OCI-LY3 (cell line): ENCODE measurements at regions not wholly inside any gene's neighbourhood (a gene's known extent, or its start where the extent isn't known, plus 50 kb on each side); places are given as distances from the start of the nearest gene placed in this dataset.
A peak's percentile ranks its signal among the peaks of the same experiment; 100 is the strongest.

ENCODE experiments used
- EZH2phosphoT487 ChIP-seq: fragments of 200-600 bp; shearing (Covaris generic); IDR thresholded peaks from 2 replicates; pipeline ENCODE4 v1.6.1; 2018; ENCODE audit warnings: antibody characterized with exemption, mixed run types, low read depth
- TF ChIP-seq, protein P1 (sequence below): fragments of 200-600, 300-600 bp; sonication (generic); IDR thresholded peaks from 2 replicates; pipeline ENCODE4 v1.5.1; 2014; ENCODE audit warnings: antibody characterized with exemption, low read length, low read depth

DNA sequence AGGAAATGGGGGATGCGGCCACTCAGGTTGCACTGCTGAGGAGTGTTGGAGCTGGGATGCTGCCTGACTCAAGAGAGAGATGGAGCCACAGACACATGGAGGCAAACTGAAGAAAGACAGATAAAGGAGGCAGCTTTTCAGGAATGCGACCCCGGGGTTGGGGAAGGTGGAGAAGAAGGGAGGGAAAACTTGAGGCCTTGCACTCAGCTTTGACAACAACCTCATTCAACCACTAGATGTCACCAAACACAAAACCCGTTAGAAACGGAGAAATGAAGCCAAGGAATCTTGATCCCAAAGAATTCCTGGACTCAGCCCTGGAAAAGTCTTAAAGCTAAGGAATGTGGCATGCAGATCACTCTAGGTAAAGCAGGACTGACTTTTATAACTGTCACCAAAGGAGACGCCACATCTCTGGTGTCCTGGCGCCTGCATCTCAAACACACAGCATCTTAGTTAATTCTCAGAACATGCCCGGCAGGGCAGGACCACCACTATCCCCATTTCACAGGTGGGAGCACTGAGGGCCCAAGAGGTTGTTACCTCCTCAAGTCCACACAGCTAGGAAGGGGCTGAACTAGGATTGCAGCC is 59.6 kb upstream of the LMCD1 start:
- TF ChIP-seq, protein P1, sequence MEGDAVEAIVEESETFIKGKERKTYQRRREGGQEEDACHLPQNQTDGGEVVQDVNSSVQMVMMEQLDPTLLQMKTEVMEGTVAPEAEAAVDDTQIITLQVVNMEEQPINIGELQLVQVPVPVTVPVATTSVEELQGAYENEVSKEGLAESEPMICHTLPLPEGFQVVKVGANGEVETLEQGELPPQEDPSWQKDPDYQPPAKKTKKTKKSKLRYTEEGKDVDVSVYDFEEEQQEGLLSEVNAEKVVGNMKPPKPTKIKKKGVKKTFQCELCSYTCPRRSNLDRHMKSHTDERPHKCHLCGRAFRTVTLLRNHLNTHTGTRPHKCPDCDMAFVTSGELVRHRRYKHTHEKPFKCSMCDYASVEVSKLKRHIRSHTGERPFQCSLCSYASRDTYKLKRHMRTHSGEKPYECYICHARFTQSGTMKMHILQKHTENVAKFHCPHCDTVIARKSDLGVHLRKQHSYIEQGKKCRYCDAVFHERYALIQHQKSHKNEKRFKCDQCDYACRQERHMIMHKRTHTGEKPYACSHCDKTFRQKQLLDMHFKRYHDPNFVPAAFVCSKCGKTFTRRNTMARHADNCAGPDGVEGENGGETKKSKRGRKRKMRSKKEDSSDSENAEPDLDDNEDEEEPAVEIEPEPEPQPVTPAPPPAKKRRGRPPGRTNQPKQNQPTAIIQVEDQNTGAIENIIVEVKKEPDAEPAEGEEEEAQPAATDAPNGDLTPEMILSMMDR = peak; percentile 78
- TF ChIP-seq EZH2phosphoT487 = no peak
